ENCODE measurements at regions not wholly inside any gene's neighbourhood (a gene's known extent, or its start where the extent isn't known, plus 50 kb on each side); places are given as distances from the start of the nearest gene placed in this dataset.

DNA sequence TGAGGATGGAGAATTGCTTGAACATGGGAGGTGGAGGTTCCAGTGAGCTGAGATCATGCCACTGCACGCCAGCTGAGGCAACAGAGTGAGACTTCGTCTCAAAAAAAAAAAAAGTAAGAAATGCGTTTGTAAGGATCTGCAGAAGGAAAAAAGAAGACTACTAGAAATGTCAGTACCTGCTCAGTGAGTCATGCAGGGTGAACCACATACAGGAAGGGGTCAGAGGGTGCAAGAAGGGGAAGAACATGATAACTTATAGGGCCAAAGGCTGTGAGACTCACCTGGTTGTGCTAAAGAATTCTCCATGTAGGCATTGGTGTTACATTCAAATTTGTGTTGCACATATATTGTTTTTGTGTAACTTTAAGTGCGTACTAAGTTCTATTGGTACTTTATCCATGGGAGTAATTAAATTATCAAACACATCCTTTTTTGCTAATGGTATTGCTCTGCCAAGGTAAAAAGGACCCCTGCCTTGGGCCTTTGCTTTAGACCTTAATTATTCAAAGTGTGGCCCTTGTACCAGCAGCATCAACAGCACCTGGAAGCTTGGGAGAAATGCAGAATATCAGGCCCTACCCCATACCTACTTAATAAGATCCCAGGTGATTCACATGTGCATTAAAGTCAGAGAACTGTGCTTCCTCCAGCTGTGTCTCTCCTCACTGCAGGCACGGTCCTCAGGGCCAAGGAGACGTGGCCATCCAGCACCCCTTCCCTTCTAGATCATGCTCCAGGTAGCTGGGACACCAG is 96.4 kb upstream of the PPP2R5A start:
- TF ChIP-seq, protein P1, sequence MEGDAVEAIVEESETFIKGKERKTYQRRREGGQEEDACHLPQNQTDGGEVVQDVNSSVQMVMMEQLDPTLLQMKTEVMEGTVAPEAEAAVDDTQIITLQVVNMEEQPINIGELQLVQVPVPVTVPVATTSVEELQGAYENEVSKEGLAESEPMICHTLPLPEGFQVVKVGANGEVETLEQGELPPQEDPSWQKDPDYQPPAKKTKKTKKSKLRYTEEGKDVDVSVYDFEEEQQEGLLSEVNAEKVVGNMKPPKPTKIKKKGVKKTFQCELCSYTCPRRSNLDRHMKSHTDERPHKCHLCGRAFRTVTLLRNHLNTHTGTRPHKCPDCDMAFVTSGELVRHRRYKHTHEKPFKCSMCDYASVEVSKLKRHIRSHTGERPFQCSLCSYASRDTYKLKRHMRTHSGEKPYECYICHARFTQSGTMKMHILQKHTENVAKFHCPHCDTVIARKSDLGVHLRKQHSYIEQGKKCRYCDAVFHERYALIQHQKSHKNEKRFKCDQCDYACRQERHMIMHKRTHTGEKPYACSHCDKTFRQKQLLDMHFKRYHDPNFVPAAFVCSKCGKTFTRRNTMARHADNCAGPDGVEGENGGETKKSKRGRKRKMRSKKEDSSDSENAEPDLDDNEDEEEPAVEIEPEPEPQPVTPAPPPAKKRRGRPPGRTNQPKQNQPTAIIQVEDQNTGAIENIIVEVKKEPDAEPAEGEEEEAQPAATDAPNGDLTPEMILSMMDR (IDR thresholded peaks at IDR 0.05) = no peak
- Histone ChIP-seq H3K4me1 (no peaks in the 10 kb centered on the region), H3K4me3 (no peak overlapping the region), H3K9me3 (no peaks in the 10 kb centered on the region), H3K27ac (no peak overlapping the region), H3K27me3 (no peaks in the 10 kb centered on the region), H3K36me3 (no peaks in the 10 kb centered on the region)
- intact Hi-C loops (cut with DNase I) = no loop called here
- WGBS, 2 donors = 90 to 93% methylated on average over 6 of the region's 6 CpGs
- DNase-seq = no peak
- ATAC-seq = no peak
- no peak for FAIRE-seq

DNA sequence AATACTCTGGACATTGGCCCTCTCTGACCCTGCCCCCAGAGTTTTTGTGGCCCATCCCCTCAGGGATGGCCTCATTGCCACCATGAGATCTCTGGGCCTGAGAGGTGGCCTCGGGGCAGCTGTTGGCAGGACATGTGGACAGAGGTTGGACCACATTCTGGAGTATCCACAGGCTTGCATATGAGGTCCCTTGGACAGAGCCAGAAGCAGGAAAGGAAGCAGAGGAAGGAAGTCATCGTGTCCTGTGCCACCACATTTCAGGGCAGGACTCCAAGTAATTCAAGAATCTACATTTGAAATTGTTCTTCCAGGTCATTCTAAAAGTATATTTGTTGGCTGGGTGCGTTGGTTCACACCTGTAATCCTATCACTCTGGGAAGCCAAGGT is 95.9 kb upstream of the PPP2R5A start:
- intact Hi-C loops (cut with DNase I) = no loop called here
- TF ChIP-seq, protein P1 (IDR thresholded peaks at IDR 0.05) = no peak
- no peak for DNase-seq
- Histone ChIP-seq H3K27ac (no peak overlapping the region), H3K9me3 (no peaks in the 10 kb centered on the region), H3K36me3 (no peaks in the 10 kb centered on the region), H3K4me3 (no peak overlapping the region), H3K4me1 (no peaks in the 10 kb centered on the region), H3K27me3 (no peaks in the 10 kb centered on the region)
- 83 to 94% methylated on average over 3 of the region's 3 CpGs for WGBS, 2 donors
- no peak for ATAC-seq
- no peak for FAIRE-seq

DNA sequence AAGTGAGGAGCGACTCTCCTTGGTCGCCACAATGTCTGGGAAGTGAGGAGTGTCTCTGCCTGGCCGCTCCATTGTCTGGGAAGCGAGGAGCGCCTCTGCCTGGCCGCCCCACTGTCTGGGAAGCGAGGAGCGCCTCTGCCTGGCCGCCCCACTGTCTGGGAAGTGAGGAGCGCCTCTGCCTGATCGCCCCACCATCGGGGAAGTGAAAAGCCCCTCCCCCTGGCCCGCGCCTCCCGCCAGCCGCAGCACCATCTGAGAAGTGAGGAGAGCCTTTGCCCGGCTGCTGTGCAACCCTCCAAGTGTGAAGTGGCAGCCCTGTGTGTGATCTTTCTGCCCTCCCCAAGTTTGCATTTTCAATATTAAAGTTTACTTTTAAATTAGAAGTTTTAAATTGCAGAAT is 95.0 kb upstream of the PPP2R5A start:
- no peak for FAIRE-seq
- H3K9me3 ChIP-seq = no peaks in the 10 kb centered on the region
- H3K36me3 ChIP-seq = no peaks in the 10 kb centered on the region
- 82 to 88% methylated on average over 14 to 17 of the region's 17 CpGs for WGBS, 2 donors
- H3K27me3 ChIP-seq = no peaks in the 10 kb centered on the region
- TF ChIP-seq, protein P1 (IDR thresholded peaks at IDR 0.05) = no peak
- H3K27ac ChIP-seq = no peak overlapping the region
- intact Hi-C loops (cut with DNase I) = no loop called here
- no peak for DNase-seq
- H3K4me1 ChIP-seq = no peaks in the 10 kb centered on the region
- H3K4me3 ChIP-seq = no peak overlapping the region
- no peak for ATAC-seq

DNA sequence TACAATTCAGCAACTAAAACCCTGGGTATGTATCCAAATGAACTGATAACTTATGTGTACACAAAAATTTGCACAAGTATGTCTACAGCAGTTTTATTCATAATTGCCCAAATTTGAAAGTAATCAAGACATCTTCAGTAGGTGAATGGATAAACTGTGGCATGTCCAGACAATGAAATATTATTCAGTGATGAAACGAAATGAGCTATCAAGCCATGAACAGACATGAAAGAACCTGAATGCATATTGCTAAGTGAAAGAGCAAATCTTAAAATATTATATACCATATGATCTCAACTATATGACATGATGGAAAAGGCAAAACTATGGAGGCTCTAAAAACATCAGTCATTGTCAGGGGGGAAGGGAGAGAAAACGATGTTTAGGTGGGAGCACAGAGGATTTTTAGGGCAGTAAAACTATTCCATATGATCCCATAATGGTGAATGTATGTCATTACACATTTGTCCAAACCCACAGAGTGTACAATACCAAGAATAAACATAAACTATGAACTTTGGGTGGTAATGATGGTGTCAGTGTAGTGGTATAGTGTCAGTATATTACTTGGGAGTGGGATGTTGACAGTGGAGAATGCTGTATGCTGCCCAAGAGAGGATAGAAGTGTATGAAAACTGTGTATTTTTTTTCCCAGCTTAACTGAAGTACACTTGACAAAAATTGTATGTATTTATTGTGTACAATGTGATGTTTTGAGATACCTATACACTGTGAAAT is 92.8 kb upstream of the PPP2R5A start:
- DNase-seq (no peak), FAIRE-seq (no peak), ATAC-seq (no peak)
- H3K27me3 ChIP-seq = no peaks in the 10 kb centered on the region
- TF ChIP-seq, protein P1 (IDR thresholded peaks at IDR 0.05) = no peak
- no peaks in the 10 kb centered on the region for H3K4me1 ChIP-seq
- intact Hi-C loops (cut with DNase I) = no loop called here
- no peaks in the 10 kb centered on the region for H3K9me3 ChIP-seq
- H3K36me3 ChIP-seq = no peaks in the 10 kb centered on the region
- no peak overlapping the region for H3K4me3 ChIP-seq
- H3K27ac ChIP-seq = no peak overlapping the region
- 40 to 58% methylated on average over 2 of the region's 2 CpGs for WGBS, 2 donors

DNA sequence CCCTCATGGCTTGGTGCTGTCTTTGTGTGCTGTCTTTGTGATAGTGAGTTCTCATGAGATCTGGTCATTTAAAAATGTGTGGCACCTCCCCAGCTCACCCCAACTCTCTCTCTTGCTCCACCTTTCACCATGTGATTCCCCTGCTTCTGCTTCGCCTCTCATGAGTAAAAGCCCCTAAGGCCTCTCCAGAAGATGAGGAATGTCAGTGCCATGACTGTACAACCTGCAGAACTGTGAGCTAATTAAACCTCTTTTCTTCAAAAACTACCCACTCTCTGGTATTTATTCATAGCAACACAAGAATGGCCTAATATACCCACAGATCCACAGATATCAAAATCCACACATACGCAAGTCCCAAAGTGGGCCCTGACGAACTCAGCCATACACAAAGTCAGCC is 88.9 kb upstream of the PPP2R5A start:
- H3K9me3 ChIP-seq = no peaks in the 10 kb centered on the region
- FAIRE-seq = no peak
- H3K4me3 ChIP-seq = no peak overlapping the region
- no peaks in the 10 kb centered on the region for H3K27me3 ChIP-seq
- H3K27ac ChIP-seq = no peak overlapping the region
- WGBS, 2 donors = 96 to 99% methylated on average over 3 of the region's 3 CpGs
- intact Hi-C loops (cut with DNase I) = no loop called here
- no peak for ATAC-seq
- H3K4me1 ChIP-seq = no peaks in the 10 kb centered on the region
- H3K36me3 ChIP-seq = no peaks in the 10 kb centered on the region
- DNase-seq = no peak
- TF ChIP-seq, protein P1 (IDR thresholded peaks at IDR 0.05) = no peak
